ENCODE measurements at regions not wholly inside any gene's neighbourhood (a gene's known extent, or its start where the extent isn't known, plus 50 kb on each side); places are given as distances from the start of the nearest gene placed in this dataset.

DNA sequence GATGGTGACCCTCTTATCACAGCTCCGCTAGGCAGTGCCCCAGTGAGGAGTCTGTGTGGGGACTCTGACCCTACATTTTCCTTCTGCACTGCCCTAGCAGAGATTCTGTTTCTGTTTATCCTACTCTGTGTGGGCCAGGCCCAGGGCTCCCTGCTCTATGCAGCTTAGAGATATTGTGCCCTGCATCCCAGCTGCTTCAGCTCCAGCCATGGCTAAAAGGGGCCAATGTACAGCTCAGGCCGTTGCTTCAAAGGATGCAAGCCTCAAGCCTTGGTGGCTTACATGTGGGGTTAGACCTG, 2030.7 kb upstream of the CDH9 start:
- Histone ChIP-seq H3K4me2 (no peak overlapping the region), H3K9ac (no peak overlapping the region), H3K79me2 (ENCODE audit: insufficient read depth) (no peaks in the 10 kb centered on the region), H4K20me1 (ENCODE audit: insufficient read depth) (no peaks in the 10 kb centered on the region), H3K4me1 (ENCODE audit: control insufficient read depth in 1 of 2, insufficient read depth in 2 of 2, low read depth in 1 of 2, low read length in 1 of 2) (no peaks in the 10 kb centered on the region), H3K36me3 (replicated peaks in 1 of 2; ENCODE audit: control insufficient read depth in 1 of 2, insufficient read depth in 2 of 2, low read length in 1 of 2) (no peaks in the 10 kb centered on the region), H3K27ac (ENCODE audit: low read depth in 2 of 2, low read length in 1 of 2) (no peak overlapping the region), H3K4me3 (ENCODE audit: low read depth in 2 of 2, low read length in 1 of 2) (no peak overlapping the region), H3K27me3 (ENCODE audit: insufficient read depth) (no peaks in the 10 kb centered on the region), H3F3A (replicated peaks; ENCODE audit: insufficient read depth) (no peaks in the 10 kb centered on the region), H3K9me3 (no peaks in the 10 kb centered on the region), H2AFZ (ENCODE audit: low read depth) (no peak overlapping the region), H3K9me2 (no peaks in the 10 kb centered on the region)
- CTCF ChIA-PET: no interaction called here
- TF ChIP-seq RAD21 (IDR thresholded peaks at IDR 0.05; ENCODE audit: low read length): no peak
- TF ChIP-seq, protein P1, sequence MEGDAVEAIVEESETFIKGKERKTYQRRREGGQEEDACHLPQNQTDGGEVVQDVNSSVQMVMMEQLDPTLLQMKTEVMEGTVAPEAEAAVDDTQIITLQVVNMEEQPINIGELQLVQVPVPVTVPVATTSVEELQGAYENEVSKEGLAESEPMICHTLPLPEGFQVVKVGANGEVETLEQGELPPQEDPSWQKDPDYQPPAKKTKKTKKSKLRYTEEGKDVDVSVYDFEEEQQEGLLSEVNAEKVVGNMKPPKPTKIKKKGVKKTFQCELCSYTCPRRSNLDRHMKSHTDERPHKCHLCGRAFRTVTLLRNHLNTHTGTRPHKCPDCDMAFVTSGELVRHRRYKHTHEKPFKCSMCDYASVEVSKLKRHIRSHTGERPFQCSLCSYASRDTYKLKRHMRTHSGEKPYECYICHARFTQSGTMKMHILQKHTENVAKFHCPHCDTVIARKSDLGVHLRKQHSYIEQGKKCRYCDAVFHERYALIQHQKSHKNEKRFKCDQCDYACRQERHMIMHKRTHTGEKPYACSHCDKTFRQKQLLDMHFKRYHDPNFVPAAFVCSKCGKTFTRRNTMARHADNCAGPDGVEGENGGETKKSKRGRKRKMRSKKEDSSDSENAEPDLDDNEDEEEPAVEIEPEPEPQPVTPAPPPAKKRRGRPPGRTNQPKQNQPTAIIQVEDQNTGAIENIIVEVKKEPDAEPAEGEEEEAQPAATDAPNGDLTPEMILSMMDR (IDR thresholded peaks at IDR 0.05): no peak
- TF ChIP-seq, protein P2, sequence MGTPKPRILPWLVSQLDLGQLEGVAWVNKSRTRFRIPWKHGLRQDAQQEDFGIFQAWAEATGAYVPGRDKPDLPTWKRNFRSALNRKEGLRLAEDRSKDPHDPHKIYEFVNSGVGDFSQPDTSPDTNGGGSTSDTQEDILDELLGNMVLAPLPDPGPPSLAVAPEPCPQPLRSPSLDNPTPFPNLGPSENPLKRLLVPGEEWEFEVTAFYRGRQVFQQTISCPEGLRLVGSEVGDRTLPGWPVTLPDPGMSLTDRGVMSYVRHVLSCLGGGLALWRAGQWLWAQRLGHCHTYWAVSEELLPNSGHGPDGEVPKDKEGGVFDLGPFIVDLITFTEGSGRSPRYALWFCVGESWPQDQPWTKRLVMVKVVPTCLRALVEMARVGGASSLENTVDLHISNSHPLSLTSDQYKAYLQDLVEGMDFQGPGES (IDR thresholded peaks at IDR 0.05; ENCODE audit: low read depth, low read length): no peak
- no peak for TF ChIP-seq MXI1 (IDR thresholded peaks at IDR 0.05; ENCODE audit: low read depth, low read length)
- TF ChIP-seq RCOR1 (IDR thresholded peaks at IDR 0.05; ENCODE audit: low read length): no peak
- TF ChIP-seq MEF2A (IDR thresholded peaks at IDR 0.05; ENCODE audit: borderline replicate concordance, low read depth): no peak
- no peak for TF ChIP-seq RXRA (IDR thresholded peaks at IDR 0.05; ENCODE audit: borderline replicate concordance, low read depth)
- no peak for TF ChIP-seq EP300 (IDR thresholded peaks at IDR 0.05; ENCODE audit: borderline replicate concordance in 1 of 2, low read depth in 1 of 2, low read length in 1 of 2)
- TF ChIP-seq NRF1 (IDR thresholded peaks at IDR 0.05; ENCODE audit: low read depth, low read length): no peak
- no peak for TF ChIP-seq JUND (IDR thresholded peaks at IDR 0.05)
- TF ChIP-seq CHD2 (IDR thresholded peaks at IDR 0.05; ENCODE audit: low read length, partially characterized antibody): no peak
- TF ChIP-seq POLR2AphosphoS5 (IDR thresholded peaks at IDR 0.05; ENCODE audit: low read depth, low read length): no peak
- no peak for TF ChIP-seq SMC3 (IDR thresholded peaks at IDR 0.05; ENCODE audit: low read depth, low read length)
- no peak for TF ChIP-seq ELF1 (IDR thresholded peaks at IDR 0.05)
- no peak for TF ChIP-seq SIN3A (IDR thresholded peaks at IDR 0.05; ENCODE audit: borderline replicate concordance, low read depth, low read length)
- TF ChIP-seq PBX3 (IDR thresholded peaks at IDR 0.05): no peak
- TF ChIP-seq FOSL2 (IDR thresholded peaks at IDR 0.05; ENCODE audit: borderline replicate concordance, low read depth): no peak
- no peak for TF ChIP-seq TCF12 (IDR thresholded peaks at IDR 0.05)
- TF ChIP-seq YY1 (IDR thresholded peaks at IDR 0.05; ENCODE audit: low read depth): no peak
- no peak for DNase-seq
- 14% methylated on average over 2 of the region's 2 CpGs for WGBS (ENCODE audit: low lambda C conversion rate)
- POLR2A ChIA-PET: no interaction called here

All from SK-N-SH (cell line).